RCC 7860 (cell line): ENCODE measurements at regions not wholly inside any gene's neighbourhood (a gene's known extent, or its start where the extent isn't known, plus 50 kb on each side); places are given as distances from the start of the nearest gene placed in this dataset.

Experiments used
- DNase-seq: peaks from one replicate; pipeline ENCODE4 v3.0.0-alpha.2; 2015; ENCODE audit warnings: low spot score
- FAIRE-seq: peaks from 2 replicates; lab custom pipeline; 2012; peaks lifted over from hg19 to GRCh38; lab: Jason Lieb, UNC

- DNase-seq (no peak), FAIRE-seq (no peak)
Observed at GRCh38 chr6:167487749-167488664, 163.1 kb downstream of the TTLL2 start.

DNA sequence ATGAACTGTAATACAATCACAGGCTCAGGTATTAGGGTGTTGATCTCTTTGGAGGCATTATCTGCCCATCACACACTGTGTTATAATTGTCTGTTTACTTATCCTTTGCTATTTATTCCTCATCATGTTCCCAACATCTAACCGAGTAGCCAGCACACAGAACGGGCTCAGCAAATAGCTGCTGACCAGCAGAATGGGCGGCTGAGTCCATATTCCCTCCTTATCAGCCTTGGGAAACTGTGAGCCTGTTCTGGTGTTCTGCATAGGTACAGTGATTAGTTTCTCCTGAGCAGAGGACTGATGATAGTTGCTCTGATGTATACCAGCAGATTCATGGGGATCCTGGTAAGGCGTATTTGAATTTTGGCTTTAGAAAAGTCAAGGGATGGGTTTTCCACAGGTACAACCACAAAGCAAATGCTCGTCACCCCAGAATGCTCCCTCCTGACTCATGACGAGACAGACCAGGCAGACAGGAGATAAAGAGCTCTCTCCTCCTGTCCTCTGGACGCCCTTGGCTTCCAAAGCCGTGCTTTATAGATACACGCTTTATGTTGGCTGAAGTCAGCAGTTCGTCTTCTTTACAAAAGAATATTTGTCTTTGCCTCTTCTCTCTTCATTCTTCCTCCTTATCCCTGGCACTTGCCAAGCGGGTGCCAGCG is 166.7 kb downstream of the TTLL2 start:
- DNase-seq (no peak), FAIRE-seq (no peak)

DNA sequence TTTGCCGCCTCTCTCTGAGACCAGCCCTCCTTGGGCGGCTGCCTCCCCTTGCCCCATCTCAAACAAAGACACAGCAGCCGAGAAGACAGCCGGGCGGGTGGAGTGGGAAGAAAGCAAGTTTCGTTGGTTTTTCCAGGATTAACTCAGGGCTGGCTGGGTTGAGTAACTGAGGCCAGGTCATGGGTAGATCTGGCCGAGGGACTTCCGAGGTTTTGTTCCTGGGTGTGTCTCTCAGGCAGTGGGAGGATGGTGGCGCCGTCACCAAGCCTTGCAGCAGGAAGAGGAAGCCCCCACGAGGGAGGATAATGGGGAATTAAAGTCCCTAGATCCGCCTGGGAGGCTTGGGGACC is 167.2 kb downstream of the TTLL2 start:
- FAIRE-seq = no peak

GRCh38 chr6:167493310-167493709 is 168.4 kb downstream of the TTLL2 start:
- no peak for DNase-seq
- FAIRE-seq = no peak

More for the DNA sequence above, 167.2 kb downstream of the TTLL2 start:
- DNase-seq = no peak

GRCh38 chr6:167493976-167494697 is 169.3 kb downstream of the TTLL2 start:
- DNase-seq = no peak
- no peak for FAIRE-seq

DNA sequence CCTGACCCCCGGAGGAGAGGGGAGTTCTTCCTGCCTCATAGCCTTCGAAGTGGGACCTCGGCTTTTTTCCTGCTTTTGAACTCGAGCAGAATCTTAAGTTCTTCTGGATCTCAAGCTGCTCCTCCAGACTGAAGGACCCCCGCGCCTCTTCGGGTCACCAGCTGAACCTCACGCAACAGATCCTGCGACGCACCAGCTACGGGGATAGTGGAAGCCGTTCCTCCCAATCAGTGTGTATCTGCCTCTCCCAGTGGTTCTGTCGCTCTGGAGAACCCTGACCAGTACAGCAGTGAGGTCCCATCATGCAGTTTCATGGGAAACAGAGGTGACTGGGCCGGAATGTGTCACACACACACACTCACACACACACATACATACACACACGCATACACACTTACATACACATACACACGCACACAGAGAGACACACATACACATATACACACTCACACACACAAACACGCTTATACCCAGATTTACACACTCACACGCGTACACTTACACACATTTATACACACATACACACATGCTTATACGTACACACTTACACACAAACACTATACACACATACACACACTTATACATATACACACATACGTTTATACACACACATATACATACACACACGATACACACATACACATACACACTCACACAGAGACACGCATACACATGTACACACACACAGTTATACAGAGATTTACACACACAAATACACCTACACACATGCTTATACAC is 170.0 kb downstream of the TTLL2 start:
- FAIRE-seq (no peak), DNase-seq (no peak)

- DNase-seq (no peak), FAIRE-seq (no peak)
Observed at GRCh38 chr6:167495506-167496401, 170.9 kb downstream of the TTLL2 start.

DNA sequence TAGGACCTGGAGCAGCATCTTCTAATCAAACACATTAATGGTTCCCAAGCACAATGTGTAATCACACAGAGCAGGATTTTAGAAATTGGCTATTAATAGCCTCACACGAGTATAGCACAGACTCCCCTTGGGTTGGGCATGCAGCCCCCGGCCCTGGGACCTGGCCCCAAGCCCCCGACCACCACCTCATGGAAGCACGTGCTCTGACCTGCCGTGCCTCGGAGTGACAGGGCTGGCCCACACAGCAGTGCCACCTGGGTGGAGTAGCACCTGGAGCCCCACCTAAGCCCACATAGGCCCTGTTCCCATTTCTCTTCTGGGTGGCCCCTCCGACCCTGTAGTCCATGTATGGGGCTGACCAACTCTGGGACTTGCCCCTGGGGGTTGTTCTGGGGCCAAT is 171.8 kb downstream of the TTLL2 start:
- DNase-seq = no peak
- no peak for FAIRE-seq

DNA sequence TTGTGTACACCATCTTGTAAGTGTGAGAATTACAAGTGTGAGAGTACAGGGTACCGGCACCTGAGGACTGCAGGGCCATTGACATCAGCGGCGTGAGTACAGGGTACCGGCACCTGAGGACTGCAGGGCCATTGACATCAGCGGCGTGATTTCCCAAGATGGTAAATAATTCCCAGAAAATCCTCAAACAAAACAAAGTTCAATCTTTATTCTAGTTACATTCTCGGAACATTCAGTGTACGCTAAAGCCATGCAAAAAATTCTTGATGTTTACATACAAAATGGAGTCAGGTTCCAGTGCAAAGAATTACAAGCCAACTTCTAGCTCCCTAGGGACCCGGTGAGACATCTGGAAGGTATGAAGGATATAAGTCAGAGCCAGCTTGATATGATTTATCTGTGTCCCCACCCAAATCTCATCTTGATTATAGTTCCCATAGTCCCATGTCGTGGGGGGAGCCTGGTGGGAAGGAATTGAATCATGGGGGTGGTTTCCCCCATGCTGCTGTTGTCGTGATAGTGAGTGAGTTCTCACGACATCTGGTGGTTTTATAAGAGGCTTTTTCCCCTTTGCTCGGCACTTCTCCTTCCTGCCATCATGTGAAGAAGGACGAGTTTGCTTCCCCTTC is 172.7 kb downstream of the TTLL2 start:
- FAIRE-seq (no peak), DNase-seq (no peak)

- DNase-seq (no peak), FAIRE-seq (no peak)
Observed at GRCh38 chr6:167499161-167499660, 174.3 kb downstream of the TTLL2 start.

DNA sequence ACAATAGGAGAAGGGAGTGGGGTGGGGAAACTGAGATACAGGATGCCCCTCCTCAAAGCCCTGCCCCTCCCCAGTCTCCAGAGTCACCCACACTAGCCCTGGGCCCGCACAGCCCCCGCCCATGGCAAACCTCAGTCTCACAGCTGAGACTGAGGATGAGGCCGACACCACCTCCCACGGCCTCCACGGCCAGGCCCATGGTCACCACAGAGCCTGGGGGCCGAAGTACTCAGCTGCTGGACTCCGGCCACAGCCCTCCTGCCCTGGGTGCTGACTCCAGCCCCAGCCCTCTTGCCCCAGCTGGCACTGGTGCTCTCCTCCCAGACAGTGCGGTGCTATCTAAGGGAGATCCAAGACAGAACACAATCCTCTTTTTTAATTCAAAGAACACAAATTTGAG is 176.1 kb downstream of the TTLL2 start:
- no peak for FAIRE-seq
- DNase-seq = no peak

DNA sequence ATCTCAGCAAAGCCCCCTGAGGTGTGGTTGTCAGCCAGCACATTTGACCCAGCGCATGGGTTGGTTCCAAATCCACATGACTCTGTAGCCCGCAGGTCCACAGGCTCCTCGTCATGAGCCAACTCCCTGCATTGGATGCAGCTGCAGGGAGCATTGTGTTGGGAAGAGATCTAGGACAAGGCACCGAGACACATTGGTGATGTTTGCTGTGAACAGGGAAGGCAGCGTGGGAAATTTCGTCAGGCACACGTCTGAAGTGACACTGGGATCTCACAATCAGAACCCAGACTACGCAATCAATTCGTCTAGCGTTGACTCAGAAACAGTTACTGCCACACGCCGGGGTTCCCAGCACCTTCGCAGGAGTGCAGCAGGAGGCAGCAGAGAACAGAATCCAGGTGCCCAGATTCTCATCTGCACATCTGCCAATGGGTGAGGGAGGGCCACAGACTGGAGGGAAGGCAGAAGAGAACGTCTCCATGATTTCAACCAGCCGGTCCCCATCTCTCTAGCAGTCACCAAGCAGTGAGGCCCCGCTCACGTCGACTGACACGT is 177.0 kb downstream of the TTLL2 start:
- FAIRE-seq (no peak), DNase-seq (no peak)

DNA sequence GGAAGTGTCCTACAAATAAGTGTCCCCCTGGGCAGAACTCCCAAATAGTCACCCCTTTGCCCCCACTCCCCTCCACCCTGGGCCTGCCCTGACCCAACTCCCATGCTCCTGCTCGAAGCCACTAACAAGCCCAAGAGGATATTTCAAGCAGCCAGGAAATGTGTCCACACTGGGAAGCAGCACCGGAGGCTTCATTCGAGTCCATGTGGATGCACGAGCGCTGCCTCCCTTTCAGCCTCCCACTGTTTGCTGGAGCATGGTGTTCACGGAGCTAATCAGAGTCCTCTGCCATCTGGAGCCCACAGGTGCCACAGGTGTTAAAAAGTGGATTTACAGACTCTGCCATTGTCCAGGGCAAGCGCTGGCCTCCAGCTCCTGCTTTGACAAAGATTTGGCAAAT is 177.6 kb downstream of the TTLL2 start:
- DNase-seq = no peak

GRCh38 chr6:167504385-167504961 is 179.6 kb downstream of the TTLL2 start:
- no peak for DNase-seq
- no peak for FAIRE-seq

More for the DNA sequence above, 177.6 kb downstream of the TTLL2 start:
- FAIRE-seq = no peak

- DNase-seq (no peak), FAIRE-seq (no peak)
Observed at GRCh38 chr6:167505199-167505598, 180.3 kb downstream of the TTLL2 start.

DNA sequence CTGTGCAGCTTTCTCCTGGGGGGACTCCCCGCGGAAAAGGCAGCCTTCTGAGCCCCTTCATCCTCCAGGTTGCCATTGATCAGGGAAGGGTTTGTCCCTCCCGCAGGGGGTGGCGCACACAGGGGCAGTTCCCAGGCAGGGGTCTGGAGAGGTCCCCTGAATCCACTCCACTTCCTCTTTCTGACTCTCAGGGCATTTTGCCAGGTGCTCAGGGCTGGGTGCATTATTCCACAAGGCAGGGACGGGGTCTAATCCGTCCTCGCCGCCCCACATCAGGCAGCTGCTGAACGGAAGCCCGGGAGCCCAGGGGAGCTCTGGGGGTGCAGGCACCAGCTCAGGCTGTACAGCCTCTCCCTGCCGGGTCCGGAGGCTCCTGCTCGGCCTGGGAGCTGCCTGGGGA is 180.9 kb downstream of the TTLL2 start:
- no peak for DNase-seq
- FAIRE-seq = no peak

- FAIRE-seq (no peak), DNase-seq (no peak)
Observed at GRCh38 chr6:167506443-167507301, 181.8 kb downstream of the TTLL2 start.
